Sciatic nerve (tissue), 2 donors: ENCODE measurements at regions not wholly inside any gene's neighbourhood (a gene's known extent, or its start where the extent isn't known, plus 50 kb on each side); places are given as distances from the start of the nearest gene placed in this dataset.

Experiments
- ATAC-seq: fragments of 200-7000 bp; cut with Tn5 transposase; one replicate; pipeline ENCODE4 v1.9.1; 2020; ENCODE audit warnings: mild to moderate bottlenecking, moderate library complexity
- DNase-seq: peaks from one replicate; pipeline ENCODE4 v3.0.0-alpha.2; 2020; ENCODE audit warnings: low spot score
- intact Hi-C: fragments of 100-400 bp; cut with DNase I; formaldehyde crosslinking; loops from one replicate; pipeline ENCODE4 v1.14.2; 2022
- donor health status: DM: no; HTN: no; CAD: no.
- donor health status: DM: no; HTN: no; CAD: no.

- intact Hi-C loops = no loop called here
Observed at GRCh38 chr10:44089671-44090070, 295.2 kb downstream of the CXCL12 start.

GRCh38 chr10:44087403-44087802 lies 297.5 kb downstream of the CXCL12 start:
- DNase-seq (no peak), ATAC-seq (no peak)
- intact Hi-C loops = no loop called here

More at GRCh38 chr10:44089671-44090070, 295.2 kb downstream of the CXCL12 start:
- no peak for DNase-seq
- ATAC-seq = no peak

- ATAC-seq (no peak), DNase-seq (no peak)
- intact Hi-C loops = no loop called here
Observed at GRCh38 chr10:44083719-44084400, 301.0 kb downstream of the CXCL12 start.

GRCh38 chr10:44071479-44071878 lies 313.4 kb downstream of the CXCL12 start:
- ATAC-seq = no peak
- intact Hi-C loops = no loop called here
- DNase-seq = no peak

GRCh38 chr10:44070282-44070681 lies 314.6 kb downstream of the CXCL12 start:
- intact Hi-C loops = no loop called here
- DNase-seq (no peak), ATAC-seq (peak; percentile 33)

- intact Hi-C loops = no loop called here
- DNase-seq (no peak), ATAC-seq (no peak)
Observed at GRCh38 chr10:44069573-44069972, 315.3 kb downstream of the CXCL12 start.

GRCh38 chr10:44068716-44069482 lies 316.0 kb downstream of the CXCL12 start:
- DNase-seq (no peak), ATAC-seq (no peak)
- intact Hi-C loops = no loop called here

- ATAC-seq (no peak), DNase-seq (no peak)
- intact Hi-C loops = no loop called here
Observed at GRCh38 chr10:44067432-44067831, 317.5 kb downstream of the CXCL12 start.

GRCh38 chr10:44066527-44067255 lies 318.2 kb downstream of the CXCL12 start:
- ATAC-seq = no peak
- intact Hi-C loops = no loop called here
- no peak for DNase-seq

GRCh38 chr10:44065788-44066526 lies 318.9 kb downstream of the CXCL12 start:
- ATAC-seq (peak; percentile 70), DNase-seq (no peak)
- intact Hi-C loops = no loop called here

GRCh38 chr10:44064987-44065787 lies 319.7 kb downstream of the CXCL12 start:
- no peak for DNase-seq
- peak; percentile 69 for ATAC-seq
- intact Hi-C loops = no loop called here

- intact Hi-C loops = no loop called here
- no peak for DNase-seq
- no peak for ATAC-seq
Observed at GRCh38 chr10:44064317-44064716, 320.6 kb downstream of the CXCL12 start.

- ATAC-seq (no peak), DNase-seq (no peak)
- intact Hi-C loops = no loop called here
Observed at GRCh38 chr10:44063686-44064085, 321.2 kb downstream of the CXCL12 start.

- DNase-seq (no peak), ATAC-seq (no peak)
- intact Hi-C loops = no loop called here
Observed at GRCh38 chr10:44060719-44061118, 324.2 kb downstream of the CXCL12 start.

GRCh38 chr10:44060221-44060620 lies 324.7 kb downstream of the CXCL12 start:
- intact Hi-C loops = no loop called here
- DNase-seq = no peak

GRCh38 chr10:44058259-44058658 lies 326.6 kb downstream of the CXCL12 start:
- intact Hi-C loops = no loop called here

More at GRCh38 chr10:44060221-44060620, 324.7 kb downstream of the CXCL12 start:
- ATAC-seq = no peak

GRCh38 chr10:44056967-44057805 lies 327.7 kb downstream of the CXCL12 start:
- ATAC-seq (peak; percentile 80), DNase-seq (peak; percentile 77)
- intact Hi-C loops = no loop called here

More at GRCh38 chr10:44058259-44058658, 326.6 kb downstream of the CXCL12 start:
- DNase-seq (no peak), ATAC-seq (no peak)

- ATAC-seq = peak; percentile 79
- DNase-seq = no peak
Observed at GRCh38 chr10:44056206-44056605, 328.7 kb downstream of the CXCL12 start.

More at GRCh38 chr10:44056206-44056605, 328.7 kb downstream of the CXCL12 start:
- intact Hi-C loops = no loop called here
